NCI-H345 treated with DMSO at 0.1 percent for 48 hours (cell line): ENCODE measurements at regions not wholly inside any gene's neighbourhood (a gene's known extent, or its start where the extent isn't known, plus 50 kb on each side); places are given as distances from the start of the nearest gene placed in this dataset.

ENCODE experiments used
- DNase-seq: peaks from one replicate; lab custom pipeline; 2025; ENCODE audit not compliant: unreplicated experiment; lab: John Stamatoyannopoulos, UW

DNA sequence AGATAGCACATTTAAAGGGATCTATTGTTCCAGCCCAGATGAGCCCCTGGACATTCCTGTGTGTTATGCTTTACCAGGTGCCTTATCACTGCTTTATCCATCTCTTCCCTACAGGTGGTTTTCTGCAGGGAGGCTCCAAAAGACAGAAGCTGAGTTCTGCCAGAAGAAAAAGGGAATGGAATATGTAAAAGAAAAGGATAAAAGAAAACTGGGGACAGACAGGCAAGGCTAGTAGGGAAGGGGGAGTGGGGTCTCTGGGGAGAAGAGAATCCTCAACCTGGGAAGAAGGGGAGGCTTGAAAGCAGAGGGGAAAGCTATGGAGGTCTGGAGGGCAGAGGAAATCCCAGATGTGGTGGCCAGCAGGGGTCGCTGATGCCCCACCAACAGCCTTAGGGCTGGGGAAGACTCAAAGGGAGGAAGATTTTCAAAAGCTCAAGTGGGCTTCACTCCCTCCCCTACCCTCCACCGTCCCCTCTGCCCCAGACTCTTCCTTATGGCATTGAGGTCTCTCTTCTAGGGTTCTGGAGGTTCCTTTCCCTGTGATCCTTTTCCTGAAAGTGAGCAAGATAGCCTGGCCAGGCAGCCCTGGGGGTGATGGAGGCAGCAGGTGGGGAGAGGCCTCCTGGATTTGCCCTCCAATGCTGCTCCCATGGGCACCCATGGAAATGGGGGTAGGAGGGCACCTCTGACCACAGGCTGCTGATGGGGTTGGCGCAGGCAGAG, 178.1 kb upstream of the PKDCC start:
- DNase-seq: peak; percentile 32

DNA sequence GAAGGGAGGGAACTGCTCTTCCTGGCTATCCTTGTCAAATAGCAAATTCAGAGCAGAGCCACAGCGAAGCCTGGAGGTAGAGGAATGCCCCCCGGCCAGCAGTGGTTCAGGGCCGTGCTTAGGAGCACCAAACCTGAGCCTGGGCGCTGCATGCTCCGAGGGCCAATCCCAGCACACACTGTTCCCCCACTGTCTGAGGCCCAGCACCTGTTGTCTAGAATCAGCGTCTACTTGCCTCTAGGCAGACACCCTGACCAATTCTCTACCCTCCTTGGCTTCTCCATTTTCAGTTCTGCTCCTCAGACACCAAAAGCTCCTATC, 177.6 kb upstream of the PKDCC start:
- no peak for DNase-seq

DNA sequence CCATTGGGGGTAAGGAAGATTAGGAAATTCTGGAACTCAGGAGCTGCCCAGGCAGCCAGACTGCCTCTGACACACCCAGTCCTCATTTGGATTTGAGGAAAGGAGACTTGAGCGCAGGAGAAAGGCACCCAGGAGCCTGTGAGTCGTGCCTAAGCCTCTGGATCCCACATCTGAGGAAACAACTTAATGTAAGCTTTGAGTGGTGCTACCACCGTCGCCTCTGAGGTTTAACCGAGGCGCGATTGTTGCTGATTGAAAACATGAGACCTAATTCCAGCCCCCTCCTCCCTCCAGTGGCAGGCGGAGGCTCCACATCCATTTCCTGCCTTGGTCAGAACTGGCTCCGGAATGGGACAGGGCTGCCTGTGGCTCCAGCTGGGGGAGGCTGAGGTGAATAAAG, 176.7 kb upstream of the PKDCC start:
- DNase-seq: no peak

DNA sequence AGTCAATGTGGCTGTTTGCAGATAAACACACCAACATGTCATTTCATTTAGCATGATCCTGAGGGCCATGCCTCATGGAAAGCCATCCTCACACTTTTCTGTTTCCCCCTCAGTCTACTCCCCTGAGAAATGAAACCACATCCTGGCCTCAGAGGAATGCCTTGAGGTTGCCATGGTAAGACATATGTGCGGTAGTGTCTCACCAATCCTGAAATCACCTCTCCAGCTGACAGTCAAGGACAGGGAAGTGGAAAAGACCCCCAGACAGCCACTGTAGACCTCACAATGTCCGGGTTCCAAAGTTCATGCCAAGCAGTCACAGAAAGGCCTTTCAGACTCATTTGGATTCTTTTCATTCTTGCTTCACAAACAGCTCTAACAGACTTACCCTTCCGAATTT, 175.2 kb upstream of the PKDCC start:
- DNase-seq: no peak

DNA sequence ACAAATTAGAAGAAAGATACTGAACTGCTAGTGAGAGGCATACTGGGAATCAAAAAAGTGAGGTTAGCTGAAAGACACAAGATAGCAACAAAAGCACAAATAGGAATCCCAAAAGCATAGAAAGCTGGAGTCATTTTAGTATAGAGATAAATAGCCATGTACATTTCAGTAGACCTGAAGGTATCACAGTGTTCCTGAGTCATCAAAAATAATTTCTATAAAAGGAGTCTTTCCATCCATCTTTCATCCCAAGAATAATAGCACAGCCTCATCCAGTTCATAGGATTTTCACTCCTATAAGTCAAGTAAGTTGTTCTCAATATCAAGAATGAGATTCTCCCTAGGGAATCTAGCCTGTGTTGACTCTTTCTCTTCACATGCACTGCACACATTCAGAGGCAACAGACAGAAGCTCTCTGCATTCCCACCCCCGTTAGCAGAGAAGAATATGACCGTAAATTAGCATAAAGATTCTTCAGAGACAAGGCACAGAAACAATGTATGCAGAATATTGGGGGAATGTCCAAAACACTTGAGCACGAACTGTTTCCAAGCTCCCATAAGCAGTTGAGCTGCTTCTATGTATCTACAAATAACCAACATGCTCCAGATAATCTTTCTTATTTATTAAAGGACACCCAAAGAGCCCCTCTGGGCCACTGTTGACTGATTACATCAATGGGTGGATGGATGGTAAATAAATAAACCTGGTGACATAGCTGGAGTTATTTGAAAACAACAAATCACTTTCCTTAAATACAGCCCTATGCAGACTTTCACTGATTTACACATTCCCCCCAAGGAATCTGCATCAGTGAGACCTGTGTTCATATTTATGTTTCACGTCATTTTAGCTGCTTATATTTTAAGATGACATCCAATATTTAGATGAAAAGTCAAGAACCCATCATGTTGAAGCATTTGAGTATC, 174.5 kb upstream of the PKDCC start:
- peak; percentile 65 for DNase-seq

DNA sequence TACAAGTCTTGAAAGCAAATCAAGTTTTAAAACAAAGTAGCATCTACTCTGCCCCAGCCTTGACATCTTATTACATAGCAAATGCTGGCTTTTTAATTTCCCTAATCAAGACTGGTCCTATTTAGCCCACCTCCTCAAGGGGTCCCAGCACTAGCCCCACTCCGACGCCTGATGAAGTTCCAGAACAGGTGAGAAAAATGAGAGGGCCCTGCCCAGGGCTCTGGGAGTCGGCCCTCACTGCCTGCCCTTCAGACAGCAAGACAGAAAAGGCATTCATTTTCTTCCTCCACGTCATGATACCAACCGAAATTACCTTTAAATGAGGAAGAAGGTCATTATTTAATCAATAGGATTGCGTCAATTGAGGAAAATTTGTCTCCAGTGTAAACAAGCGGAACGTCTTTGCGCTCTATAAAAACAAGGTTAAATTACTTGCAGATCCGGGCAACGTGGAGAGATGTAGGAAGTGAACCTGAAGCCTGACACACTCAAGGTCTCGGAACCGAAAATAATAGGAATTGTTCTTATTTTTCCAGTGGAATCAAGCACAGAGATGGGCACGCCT, 170.6 kb upstream of the PKDCC start:
- no peak for DNase-seq

DNA sequence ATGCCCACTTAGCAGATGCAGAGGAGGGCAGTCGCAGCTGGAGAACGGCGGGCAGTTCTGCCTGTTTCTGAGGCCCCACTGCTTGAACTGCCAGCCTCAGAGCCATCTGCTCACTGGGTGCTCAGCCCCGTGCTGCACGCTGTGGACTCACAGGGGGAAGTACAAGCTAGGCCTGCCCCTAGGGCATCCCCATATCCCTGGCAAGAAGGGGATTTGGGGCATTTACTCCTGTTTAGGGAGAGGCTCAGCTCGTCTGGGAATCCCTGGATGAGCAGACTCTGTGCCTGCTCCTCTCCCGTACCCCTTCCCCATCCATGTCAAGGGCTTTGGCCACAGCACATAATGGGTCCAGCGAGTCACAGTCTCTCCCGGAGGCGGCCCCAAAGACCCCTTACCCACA, 169.8 kb upstream of the PKDCC start:
- no peak for DNase-seq

DNA sequence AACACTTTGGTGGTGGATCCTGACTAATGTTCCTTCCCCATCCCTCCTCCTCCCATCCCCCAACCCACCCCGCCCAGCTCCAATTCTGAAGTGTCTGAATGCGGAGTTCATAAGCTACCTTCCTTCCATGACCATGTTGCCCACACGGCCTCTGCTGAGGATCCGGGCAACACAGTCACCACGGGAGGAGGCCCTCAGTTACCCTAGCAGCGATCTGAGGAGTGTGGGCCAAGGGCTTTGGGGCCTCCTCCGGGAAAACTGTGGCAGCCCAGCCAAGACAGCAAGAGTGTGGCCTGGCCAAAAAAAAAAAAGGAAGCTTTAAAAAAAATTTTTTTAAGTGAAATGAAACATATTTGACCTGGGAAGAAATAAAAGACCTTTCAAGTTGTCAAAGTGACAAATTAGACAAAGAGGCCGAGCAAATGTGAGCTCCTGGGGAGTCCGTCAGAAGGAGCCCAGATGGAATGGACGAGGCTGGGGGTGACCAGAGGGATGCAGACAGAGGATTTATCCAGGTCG, 169.0 kb upstream of the PKDCC start:
- no peak for DNase-seq

DNA sequence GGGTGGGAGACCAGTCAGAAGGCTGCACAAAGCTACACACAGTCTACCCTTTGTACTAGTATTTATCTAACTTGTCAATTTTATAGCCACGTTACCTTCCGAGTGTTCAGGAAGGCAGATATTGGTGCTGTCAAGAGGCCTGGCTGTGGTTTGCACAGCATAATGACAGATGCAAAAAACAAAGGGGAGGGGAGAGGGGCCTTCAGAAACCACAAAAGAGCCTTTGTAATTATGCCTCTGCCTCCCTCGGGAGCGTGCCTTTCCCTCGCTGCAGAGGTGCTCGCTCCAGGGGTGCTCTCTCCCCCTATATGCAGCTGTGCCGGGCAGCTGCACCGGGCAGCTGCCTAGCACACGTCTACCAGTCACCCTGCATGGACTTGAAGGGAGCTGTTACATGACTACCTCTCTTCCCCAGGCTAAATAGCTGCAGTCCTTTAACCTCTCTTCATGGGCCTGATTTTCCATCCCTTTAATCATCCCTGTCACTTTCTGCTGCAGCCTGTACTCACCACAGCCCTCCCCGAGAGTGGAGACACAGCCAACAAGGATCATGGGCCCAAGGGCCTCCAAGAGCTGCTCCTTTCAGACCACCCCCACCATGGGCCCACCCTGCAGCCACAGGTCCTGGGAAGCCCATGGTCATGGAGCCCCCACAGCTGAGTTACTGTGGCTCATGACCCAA, 168.4 kb upstream of the PKDCC start:
- peak; percentile 78 for DNase-seq

DNA sequence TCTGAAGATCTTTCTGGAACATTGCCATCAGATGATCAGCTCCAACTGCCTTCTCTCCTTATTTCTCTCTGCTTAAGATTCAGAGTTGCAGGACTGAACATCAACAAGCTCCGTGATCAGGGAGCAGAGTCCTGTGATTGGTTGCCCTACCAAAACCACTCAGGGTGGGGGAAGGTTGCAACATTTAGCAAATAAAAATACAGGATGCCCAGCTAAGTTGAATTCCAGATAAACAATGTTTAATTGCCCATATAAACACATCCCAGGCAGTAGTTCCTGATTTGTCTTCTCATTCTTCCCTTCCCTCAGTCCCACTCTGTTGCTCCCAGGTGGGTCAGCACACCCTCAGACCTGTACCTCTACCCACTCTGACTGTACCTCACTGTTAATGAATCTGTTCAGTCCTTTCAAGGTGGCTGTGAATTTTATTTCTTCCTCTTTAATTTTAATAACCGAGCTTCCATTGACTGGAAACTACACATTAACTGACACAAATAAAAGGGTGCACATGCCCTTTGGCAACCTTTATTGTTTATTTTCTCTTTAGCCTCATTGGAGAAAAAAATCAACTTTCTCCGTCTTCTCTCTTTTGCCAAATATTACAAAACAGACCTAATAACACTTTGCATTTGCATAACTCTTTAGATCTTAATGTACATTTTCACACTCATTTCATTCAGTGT, 167.1 kb upstream of the PKDCC start:
- DNase-seq: no peak

DNA sequence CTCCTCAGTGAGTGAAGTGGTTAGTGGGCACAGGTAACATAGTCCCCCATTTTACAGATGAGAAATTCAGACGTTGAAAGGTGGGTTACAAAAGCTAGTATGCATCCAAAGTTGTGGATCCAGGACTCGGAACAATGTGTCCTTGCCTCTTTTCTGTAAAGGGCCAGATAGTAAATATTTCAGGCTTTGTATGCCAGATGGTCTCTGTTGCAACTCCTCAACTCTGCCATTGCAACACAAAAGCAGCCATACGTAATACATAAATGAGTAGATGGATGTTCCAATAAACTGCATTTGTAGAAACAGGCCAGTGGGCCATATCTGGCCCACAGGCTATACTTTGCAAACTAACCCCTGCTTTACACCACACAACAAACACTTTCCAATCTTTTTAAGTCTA, 166.6 kb upstream of the PKDCC start:
- no peak for DNase-seq

DNA sequence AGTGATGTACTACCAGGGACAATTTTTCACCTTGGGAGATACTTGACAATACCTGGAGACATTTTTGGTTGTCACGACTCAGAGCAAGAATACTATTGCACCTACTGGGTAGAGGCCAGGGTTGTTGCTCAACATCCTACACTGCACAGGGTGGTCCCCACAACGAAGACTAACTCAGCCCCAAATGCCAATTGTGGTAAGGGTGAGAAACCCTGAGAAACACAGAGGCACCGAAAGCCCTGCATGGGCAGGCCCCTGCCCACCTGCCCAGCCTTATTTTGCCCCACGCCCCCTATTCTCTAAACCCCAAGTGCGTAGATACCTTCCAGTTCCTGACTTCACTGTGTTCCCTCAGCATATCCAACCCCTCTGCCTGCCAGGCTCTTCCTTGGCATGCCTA, 163.1 kb upstream of the PKDCC start:
- DNase-seq: no peak

DNA sequence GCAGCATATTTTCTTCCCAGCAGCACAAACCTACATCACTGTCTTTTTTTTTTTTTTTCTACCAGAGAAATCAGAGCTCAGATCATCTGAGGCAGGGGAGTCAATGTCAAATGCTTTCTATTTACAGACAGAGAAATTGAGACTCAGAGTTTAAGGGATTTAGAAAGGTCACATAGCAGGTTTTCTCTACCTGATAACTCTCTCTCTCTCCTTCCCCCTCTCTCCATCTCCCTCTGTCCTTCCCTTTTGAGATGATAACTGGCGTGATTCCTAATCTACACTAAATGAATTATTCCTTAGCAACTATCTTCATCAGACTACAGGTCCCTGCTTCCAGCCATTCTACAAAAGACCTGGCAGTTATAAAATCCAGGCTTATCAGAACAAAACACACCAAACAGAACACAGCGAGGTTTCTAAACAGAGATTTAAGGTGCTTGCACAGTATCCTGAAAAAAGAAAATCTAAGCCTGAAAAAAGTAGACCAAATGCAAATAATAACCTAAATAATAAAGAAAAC, 161.6 kb upstream of the PKDCC start:
- no peak for DNase-seq

DNA sequence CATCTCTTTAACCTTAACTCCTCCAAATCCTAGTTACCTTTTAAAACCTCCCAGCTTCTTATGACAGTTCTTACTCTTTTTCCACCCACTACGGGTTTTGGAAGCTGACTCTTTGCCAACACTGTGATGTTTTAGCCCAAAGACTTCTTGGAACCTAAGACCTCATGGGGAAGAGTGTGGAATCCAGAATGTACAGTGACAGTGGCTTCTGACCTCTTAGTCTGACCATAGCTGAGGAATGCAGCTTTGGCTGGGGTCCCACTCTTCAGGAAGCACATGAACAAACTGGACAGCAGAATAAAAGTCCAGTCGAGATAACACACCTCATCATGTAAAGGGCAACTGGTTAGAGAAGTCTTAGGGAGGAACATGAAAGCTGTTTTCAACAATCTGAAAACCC, 161.1 kb upstream of the PKDCC start:
- no peak for DNase-seq

DNA sequence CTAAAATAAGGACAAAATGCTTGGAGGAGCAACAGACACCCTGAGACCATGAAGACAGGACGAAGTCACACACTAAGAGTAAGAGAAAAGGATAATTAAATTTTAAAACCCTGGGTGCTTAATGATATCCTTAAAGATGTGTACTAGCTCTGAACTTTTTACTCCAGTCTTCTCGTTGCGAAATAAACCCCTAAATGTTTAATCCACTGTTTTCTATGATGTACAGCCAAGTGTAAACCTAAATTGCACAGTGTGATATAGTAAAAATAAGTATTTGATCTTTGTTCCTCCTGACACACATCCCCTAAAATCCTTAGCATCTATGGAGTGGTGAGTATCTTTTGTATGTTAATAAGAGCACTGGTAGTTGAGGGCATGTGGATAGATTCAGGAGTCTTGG, 157.5 kb upstream of the PKDCC start:
- DNase-seq: no peak

DNA sequence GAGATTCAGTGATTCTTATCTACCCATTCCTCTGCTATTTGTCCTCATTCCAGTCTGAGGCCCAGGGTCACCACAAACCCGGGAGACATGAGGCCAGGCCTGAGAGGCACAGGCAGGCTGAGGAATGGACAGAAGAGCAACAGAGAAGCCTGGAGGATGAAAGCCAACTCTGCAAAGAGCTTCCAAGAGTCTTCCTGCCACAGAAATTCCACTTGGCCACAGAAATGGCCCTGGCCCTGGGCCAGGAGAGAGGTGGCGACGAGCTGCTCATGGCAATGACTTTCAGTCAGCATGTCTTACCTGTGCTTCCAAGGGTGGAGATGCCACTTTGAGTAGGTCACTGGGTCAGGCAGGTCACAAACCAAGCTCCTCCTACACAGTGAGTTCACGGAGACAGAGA, 155.3 kb upstream of the PKDCC start:
- no peak for DNase-seq

DNA sequence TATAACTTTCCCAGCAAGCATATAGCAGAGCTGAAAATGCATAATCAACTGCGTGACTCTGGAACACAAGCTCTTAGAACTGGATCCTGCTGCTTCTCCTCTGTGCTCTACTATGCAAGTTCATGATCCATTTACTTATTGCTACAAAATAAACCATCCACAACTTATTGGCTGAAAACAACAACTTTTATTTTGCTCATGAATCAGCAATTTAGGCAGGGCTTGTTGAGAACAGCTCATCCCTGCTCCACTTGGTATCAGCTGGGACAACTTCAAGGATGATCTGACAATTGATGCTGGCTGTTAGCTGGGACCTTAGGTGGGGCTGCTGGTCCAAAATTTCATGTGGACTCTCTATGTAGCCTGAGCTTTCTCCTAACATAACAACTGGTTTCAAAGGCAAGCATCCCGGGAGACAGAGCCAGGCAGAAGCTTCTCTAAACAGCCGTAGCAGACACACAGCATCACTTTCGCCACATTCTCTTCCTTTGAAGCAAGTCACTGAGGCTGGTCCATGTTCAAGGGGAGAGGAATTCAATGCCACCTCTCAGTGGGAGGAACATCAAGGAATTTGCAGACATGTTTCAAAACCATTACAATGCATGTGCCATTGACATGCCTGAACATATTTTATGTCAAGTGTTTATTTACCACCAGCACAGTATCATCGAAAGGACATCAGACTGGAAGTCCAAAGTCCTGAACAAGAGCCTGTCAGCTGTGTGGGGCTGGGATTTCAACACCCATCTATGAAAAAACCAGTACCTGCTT, 153.1 kb upstream of the PKDCC start:
- no peak for DNase-seq

DNA sequence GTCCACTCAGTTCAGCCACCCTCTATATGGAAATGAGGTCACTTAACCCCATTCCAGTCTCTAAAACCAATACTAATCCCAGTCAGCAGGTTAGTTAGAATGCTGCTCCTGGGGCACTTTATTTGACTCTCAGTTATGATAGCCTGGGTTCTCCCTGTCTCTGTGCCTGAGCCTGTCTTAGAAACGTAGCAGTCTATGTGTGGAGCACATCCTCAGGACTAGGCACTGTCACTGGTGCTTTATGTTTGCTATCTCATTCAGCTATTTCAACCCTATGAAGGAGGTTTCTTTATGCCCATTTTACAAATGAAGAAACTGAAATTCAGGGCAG, 152.5 kb upstream of the PKDCC start:
- DNase-seq: no peak

DNA sequence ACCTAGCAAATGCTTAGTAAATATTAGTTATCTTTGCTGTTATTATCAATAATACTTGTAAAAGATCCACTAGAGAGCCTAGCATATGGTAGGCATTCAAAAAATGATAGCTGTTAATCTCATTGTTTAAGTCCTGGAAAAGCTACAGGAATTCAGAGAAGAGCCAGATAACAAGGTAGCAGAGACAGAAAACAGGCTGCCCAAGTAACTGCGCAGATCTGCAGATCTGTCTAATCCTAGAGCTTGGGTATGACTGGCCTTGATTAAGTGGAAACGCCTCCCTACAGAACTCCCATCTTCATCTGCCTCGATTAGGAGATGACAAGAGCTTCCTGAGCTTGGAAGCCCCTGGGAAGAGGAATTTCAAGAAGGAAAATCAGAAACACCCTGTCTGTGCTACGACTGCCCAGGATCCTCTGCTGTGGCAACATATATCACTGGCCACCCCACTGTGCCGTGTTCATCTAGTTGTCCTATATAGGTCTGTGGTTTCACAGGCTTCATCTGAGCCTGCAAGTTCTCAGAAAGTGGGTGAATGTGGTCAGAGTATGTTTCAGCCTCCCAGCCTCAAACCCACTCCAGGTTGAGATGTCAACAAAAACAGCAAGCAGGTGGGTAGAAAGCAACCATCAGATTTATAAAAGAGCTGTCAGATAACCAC, 151.5 kb upstream of the PKDCC start:
- no peak for DNase-seq

DNA sequence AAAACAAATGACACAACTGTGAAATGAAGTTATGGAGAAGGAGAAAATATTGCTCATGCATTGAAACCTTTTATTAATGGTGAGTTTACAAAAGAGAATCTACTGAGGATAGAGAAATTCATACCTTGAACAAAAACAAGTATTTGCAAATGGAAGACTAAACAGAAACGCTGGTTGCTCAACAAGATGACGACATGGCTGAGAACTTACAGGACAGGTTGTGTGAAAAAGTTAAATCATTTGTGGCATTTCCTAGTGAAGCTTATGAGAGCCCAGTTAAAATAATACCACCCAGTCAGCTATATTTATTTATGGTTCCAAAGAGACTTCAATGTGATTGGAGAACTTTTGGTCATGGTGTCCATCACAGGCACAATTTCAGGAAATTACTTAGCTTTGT, 148.6 kb upstream of the PKDCC start:
- DNase-seq: no peak
